Forelimb muscle (tissue), 1 donor: ENCODE measurements at regions not wholly inside any gene's neighbourhood (a gene's known extent, or its start where the extent isn't known, plus 50 kb on each side); places are given as distances from the start of the nearest gene placed in this dataset.
A peak's percentile ranks its signal among the peaks of the same experiment; 100 is the strongest.

Experiments used
- DNase-seq: peaks from one replicate; pipeline ENCODE4 v3.0.0-alpha.2; 2013; ENCODE audit warnings: low read depth

- no peak for DNase-seq
Observed at GRCh38 chr4:32142075-32142474, 1421.9 kb downstream of the PCDH7 start.

GRCh38 chr4:32145987-32146386, 1425.8 kb downstream of the PCDH7 start:
- DNase-seq: no peak

- DNase-seq: no peak
Observed at GRCh38 chr4:32147446-32148085, 1427.4 kb downstream of the PCDH7 start.

GRCh38 chr4:32148111-32148666, 1428.0 kb downstream of the PCDH7 start:
- DNase-seq: peak; percentile 25

GRCh38 chr4:32158961-32159360, 1438.8 kb downstream of the PCDH7 start:
- no peak for DNase-seq

- no peak for DNase-seq
Observed at GRCh38 chr4:32161392-32161791, 1441.2 kb downstream of the PCDH7 start.

GRCh38 chr4:32163125-32163524, 1443.0 kb downstream of the PCDH7 start:
- DNase-seq: no peak

- no peak for DNase-seq
Observed at GRCh38 chr4:32169841-32170240, 1449.7 kb downstream of the PCDH7 start.

GRCh38 chr4:32172086-32172485, 1451.9 kb downstream of the PCDH7 start:
- DNase-seq: no peak

GRCh38 chr4:32172761-32173160, 1452.6 kb downstream of the PCDH7 start:
- DNase-seq: no peak

GRCh38 chr4:32180086-32180485, 1459.9 kb downstream of the PCDH7 start:
- no peak for DNase-seq

GRCh38 chr4:32184186-32184585, 1464.0 kb downstream of the PCDH7 start:
- DNase-seq: no peak

- DNase-seq: no peak
Observed at GRCh38 chr4:32189130-32189529, 1469.0 kb downstream of the PCDH7 start.

- no peak for DNase-seq
Observed at GRCh38 chr4:32189788-32190187, 1469.6 kb downstream of the PCDH7 start.

GRCh38 chr4:32191961-32192360, 1471.8 kb downstream of the PCDH7 start:
- peak; percentile 2 for DNase-seq

GRCh38 chr4:32192363-32192762, 1472.2 kb downstream of the PCDH7 start:
- DNase-seq: no peak

GRCh38 chr4:32192991-32193390, 1472.8 kb downstream of the PCDH7 start:
- no peak for DNase-seq

- DNase-seq: no peak
Observed at GRCh38 chr4:32196950-32197688, 1477.0 kb downstream of the PCDH7 start.

GRCh38 chr4:32199639-32200038, 1479.5 kb downstream of the PCDH7 start:
- DNase-seq: no peak

- no peak for DNase-seq
Observed at GRCh38 chr4:32203340-32203739, 1483.2 kb downstream of the PCDH7 start.

- no peak for DNase-seq
Observed at GRCh38 chr4:32206756-32207155, 1486.6 kb downstream of the PCDH7 start.

GRCh38 chr4:32207456-32207855, 1487.3 kb downstream of the PCDH7 start:
- DNase-seq: no peak

GRCh38 chr4:32215277-32215676, 1495.1 kb downstream of the PCDH7 start:
- DNase-seq: no peak
